ENCODE measurements at regions not wholly inside any gene's neighbourhood (a gene's known extent, or its start where the extent isn't known, plus 50 kb on each side); places are given as distances from the start of the nearest gene placed in this dataset.

DNA sequence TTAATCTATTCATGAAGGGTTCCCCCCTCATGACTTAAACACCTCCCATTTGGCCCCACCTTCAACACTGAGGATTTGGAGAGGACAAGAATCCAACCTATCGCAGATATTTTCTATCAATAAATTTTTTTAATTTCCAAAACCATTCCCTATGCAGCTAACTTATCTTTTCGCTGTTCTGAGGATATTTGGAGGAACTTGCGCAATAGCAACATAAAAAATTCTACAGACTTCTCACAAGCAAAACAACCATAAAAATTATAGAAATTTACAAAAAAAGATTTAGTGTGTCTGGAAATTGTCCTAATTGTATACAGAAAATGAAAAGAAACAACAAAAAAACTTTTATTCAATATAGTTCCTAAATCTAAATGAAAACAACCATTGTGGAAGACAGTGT lies 1472.7 kb upstream of the ZEB2 start:
- Mint-ChIP-seq H3K36me3 (ENCODE audit: low read depth) (peaks cover 15% of the 10 kb centered on the region; the same call in 2 of the 3 replicates), H3K27me3 (ENCODE audit: insufficient read depth, low read depth, poor library complexity) (no peaks in the 10 kb centered on the region), H3K9me3 (peaks cover 15% of the 10 kb centered on the region), H3K27ac (no peak overlapping the region), H3K4me3 (no peak overlapping the region), H3K4me1 (no peaks in the 10 kb centered on the region)
- Histone ChIP-seq H4K20me1 (replicated peaks; ENCODE audit: insufficient read depth) (no peaks in the 10 kb centered on the region), H3K36me3 (ENCODE audit: insufficient read depth) (no peaks in the 10 kb centered on the region), H3K4me3 (no peak overlapping the region), H3K4me1 (ENCODE audit: insufficient read depth) (no peaks in the 10 kb centered on the region), H3F3A (replicated peaks; ENCODE audit: low read depth) (no peaks in the 10 kb centered on the region), H3K27me3 (ENCODE audit: insufficient read depth) (no peaks in the 10 kb centered on the region), H3K27ac (ENCODE audit: low read depth) (no peak overlapping the region), H2AFZ (no peak overlapping the region), H3K4me2 (no peak overlapping the region), H3K9me2 (ENCODE audit: insufficient read depth) (no peaks in the 10 kb centered on the region), H3K79me2 (replicated peaks; ENCODE audit: insufficient read depth) (no peaks in the 10 kb centered on the region)
- no peak for ATAC-seq
- TF ChIP-seq, protein P1, sequence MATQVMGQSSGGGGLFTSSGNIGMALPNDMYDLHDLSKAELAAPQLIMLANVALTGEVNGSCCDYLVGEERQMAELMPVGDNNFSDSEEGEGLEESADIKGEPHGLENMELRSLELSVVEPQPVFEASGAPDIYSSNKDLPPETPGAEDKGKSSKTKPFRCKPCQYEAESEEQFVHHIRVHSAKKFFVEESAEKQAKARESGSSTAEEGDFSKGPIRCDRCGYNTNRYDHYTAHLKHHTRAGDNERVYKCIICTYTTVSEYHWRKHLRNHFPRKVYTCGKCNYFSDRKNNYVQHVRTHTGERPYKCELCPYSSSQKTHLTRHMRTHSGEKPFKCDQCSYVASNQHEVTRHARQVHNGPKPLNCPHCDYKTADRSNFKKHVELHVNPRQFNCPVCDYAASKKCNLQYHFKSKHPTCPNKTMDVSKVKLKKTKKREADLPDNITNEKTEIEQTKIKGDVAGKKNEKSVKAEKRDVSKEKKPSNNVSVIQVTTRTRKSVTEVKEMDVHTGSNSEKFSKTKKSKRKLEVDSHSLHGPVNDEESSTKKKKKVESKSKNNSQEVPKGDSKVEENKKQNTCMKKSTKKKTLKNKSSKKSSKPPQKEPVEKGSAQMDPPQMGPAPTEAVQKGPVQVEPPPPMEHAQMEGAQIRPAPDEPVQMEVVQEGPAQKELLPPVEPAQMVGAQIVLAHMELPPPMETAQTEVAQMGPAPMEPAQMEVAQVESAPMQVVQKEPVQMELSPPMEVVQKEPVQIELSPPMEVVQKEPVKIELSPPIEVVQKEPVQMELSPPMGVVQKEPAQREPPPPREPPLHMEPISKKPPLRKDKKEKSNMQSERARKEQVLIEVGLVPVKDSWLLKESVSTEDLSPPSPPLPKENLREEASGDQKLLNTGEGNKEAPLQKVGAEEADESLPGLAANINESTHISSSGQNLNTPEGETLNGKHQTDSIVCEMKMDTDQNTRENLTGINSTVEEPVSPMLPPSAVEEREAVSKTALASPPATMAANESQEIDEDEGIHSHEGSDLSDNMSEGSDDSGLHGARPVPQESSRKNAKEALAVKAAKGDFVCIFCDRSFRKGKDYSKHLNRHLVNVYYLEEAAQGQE (IDR thresholded peaks at IDR 0.05; ENCODE audit: unreplicated experiment): no peak
- TF ChIP-seq EZH2phosphoT487 (IDR thresholded peaks at IDR 0.05; ENCODE audit: unreplicated experiment) (no peak), CREB1 (CRISPR knock-in tag; IDR thresholded peaks at IDR 0.05; ENCODE audit: low read depth) (no peak), NANOG (IDR thresholded peaks at IDR 0.05; ENCODE audit: borderline replicate concordance) (no peak), ZNF331 (CRISPR knock-in tag; IDR thresholded peaks at IDR 0.05; ENCODE audit: low read depth) (no peak), STAT1 (IDR thresholded peaks at IDR 0.05; ENCODE audit: unreplicated experiment) (no peak), EZH2 (IDR thresholded peaks at IDR 0.05; ENCODE audit: low read depth, unreplicated experiment) (no peak), POLR2AphosphoS5 (IDR thresholded peaks at IDR 0.05; ENCODE audit: low read depth) (no peak), ZNF114 (CRISPR knock-in tag; IDR thresholded peaks at IDR 0.05) (no peak), JUNB (IDR thresholded peaks at IDR 0.05; ENCODE audit: unreplicated experiment) (no peak)
- TF ChIP-seq, protein P2, sequence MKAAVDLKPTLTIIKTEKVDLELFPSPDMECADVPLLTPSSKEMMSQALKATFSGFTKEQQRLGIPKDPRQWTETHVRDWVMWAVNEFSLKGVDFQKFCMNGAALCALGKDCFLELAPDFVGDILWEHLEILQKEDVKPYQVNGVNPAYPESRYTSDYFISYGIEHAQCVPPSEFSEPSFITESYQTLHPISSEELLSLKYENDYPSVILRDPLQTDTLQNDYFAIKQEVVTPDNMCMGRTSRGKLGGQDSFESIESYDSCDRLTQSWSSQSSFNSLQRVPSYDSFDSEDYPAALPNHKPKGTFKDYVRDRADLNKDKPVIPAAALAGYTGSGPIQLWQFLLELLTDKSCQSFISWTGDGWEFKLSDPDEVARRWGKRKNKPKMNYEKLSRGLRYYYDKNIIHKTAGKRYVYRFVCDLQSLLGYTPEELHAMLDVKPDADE (IDR thresholded peaks at IDR 0.05): no peak
- TF ChIP-seq, protein P3, sequence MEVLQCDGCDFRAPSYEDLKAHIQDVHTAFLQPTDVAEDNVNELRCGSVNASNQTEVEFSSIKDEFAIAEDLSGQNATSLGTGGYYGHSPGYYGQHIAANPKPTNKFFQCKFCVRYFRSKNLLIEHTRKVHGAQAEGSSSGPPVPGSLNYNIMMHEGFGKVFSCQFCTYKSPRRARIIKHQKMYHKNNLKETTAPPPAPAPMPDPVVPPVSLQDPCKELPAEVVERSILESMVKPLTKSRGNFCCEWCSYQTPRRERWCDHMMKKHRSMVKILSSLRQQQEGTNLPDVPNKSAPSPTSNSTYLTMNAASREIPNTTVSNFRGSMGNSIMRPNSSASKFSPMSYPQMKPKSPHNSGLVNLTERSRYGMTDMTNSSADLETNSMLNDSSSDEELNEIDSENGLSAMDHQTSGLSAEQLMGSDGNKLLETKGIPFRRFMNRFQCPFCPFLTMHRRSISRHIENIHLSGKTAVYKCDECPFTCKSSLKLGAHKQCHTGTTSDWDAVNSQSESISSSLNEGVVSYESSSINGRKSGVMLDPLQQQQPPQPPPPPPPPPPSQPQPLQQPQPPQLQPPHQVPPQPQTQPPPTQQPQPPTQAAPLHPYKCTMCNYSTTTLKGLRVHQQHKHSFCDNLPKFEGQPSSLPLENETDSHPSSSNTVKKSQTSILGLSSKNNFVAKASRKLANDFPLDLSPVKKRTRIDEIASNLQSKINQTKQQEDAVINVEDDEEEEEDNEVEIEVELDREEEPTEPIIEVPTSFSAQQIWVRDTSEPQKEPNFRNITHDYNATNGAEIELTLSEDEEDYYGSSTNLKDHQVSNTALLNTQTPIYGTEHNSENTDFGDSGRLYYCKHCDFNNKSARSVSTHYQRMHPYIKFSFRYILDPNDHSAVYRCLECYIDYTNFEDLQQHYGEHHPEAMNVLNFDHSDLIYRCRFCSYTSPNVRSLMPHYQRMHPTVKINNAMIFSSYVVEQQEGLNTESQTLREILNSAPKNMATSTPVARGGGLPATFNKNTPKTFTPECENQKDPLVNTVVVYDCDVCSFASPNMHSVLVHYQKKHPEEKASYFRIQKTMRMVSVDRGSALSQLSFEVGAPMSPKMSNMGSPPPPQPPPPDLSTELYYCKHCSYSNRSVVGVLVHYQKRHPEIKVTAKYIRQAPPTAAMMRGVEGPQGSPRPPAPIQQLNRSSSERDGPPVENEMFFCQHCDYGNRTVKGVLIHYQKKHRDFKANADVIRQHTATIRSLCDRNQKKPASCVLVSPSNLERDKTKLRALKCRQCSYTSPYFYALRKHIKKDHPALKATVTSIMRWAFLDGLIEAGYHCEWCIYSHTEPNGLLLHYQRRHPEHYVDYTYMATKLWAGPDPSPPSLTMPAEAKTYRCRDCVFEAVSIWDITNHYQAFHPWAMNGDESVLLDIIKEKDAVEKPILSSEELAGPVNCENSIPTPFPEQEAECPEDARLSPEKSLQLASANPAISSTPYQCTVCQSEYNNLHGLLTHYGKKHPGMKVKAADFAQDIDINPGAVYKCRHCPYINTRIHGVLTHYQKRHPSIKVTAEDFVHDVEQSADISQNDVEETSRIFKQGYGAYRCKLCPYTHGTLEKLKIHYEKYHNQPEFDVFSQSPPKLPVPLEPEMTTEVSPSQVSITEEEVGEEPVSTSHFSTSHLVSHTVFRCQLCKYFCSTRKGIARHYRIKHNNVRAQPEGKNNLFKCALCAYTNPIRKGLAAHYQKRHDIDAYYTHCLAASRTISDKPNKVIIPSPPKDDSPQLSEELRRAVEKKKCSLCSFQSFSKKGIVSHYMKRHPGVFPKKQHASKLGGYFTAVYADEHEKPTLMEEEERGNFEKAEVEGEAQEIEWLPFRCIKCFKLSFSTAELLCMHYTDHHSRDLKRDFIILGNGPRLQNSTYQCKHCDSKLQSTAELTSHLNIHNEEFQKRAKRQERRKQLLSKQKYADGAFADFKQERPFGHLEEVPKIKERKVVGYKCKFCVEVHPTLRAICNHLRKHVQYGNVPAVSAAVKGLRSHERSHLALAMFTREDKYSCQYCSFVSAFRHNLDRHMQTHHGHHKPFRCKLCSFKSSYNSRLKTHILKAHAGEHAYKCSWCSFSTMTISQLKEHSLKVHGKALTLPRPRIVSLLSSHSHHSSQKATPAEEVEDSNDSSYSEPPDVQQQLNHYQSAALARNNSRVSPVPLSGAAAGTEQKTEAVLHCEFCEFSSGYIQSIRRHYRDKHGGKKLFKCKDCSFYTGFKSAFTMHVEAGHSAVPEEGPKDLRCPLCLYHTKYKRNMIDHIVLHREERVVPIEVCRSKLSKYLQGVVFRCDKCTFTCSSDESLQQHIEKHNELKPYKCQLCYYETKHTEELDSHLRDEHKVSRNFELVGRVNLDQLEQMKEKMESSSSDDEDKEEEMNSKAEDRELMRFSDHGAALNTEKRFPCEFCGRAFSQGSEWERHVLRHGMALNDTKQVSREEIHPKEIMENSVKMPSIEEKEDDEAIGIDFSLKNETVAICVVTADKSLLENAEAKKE (CRISPR knock-in tag; IDR thresholded peaks at IDR 0.05): no peak
- TF ChIP-seq, protein P4, sequence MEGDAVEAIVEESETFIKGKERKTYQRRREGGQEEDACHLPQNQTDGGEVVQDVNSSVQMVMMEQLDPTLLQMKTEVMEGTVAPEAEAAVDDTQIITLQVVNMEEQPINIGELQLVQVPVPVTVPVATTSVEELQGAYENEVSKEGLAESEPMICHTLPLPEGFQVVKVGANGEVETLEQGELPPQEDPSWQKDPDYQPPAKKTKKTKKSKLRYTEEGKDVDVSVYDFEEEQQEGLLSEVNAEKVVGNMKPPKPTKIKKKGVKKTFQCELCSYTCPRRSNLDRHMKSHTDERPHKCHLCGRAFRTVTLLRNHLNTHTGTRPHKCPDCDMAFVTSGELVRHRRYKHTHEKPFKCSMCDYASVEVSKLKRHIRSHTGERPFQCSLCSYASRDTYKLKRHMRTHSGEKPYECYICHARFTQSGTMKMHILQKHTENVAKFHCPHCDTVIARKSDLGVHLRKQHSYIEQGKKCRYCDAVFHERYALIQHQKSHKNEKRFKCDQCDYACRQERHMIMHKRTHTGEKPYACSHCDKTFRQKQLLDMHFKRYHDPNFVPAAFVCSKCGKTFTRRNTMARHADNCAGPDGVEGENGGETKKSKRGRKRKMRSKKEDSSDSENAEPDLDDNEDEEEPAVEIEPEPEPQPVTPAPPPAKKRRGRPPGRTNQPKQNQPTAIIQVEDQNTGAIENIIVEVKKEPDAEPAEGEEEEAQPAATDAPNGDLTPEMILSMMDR (conservative IDR thresholded peaks at IDR 0.05; ENCODE audit: low read depth in 2 of 2): no peak
- DNase-seq (ENCODE audit: low spot score): no peak

All from GM23338 (cell line).